Spleen (tissue), 7 donors: ENCODE measurements at regions not wholly inside any gene's neighbourhood (a gene's known extent, or its start where the extent isn't known, plus 50 kb on each side); places are given as distances from the start of the nearest gene placed in this dataset.

ENCODE experiments used
- CTCF ChIP-seq, 11 experiments: fragments of 200-600 bp in 7 of 11; fragments of 450-650 bp in 4 of 11; sonication (generic) in 4 of 11; IDR thresholded peaks in 8 of 11; conservative IDR thresholded peaks in 3 of 11; 1 replicate in 7 of 11; 2 replicates in 4 of 11; pipeline versions ENCODE4 v1.4.0 to v1.8.0; 2016 to 2021; ENCODE audit warnings: antibody characterized with exemption in 11 of 11, inconsistent platforms in 4 of 11, mild to moderate bottlenecking in 1 of 11
- POLR2A ChIP-seq, 3 donors: fragments of 450-650 bp; IDR thresholded peaks; one replicate each; pipeline ENCODE4 v1.5.1; 2017; ENCODE audit warnings: antibody characterized with exemption in 3 of 3, mild to moderate bottlenecking in 1 of 3
- POLR2AphosphoS5 ChIP-seq, 3 donors: sonication (generic); formaldehyde crosslinking; IDR thresholded peaks; one replicate each; pipeline ENCODE4 v1.5.1; 2017; ENCODE audit warnings: antibody characterized with exemption in 3 of 3
- donor health status: DM: no; HTN: no; CAD: no; lungs with moderate emphysema.
- donor health status: DM: no; HTN: no; CAD: no.
- donor health status: DM: no; HTN: no; CAD: no.

- TF ChIP-seq CTCF (IDR thresholded peaks at IDR 0.05 in 8 of 11, conservative IDR thresholded peaks at IDR 0.05 in 3 of 11) (no peak), POLR2A (IDR thresholded peaks at IDR 0.05) (no peak), POLR2AphosphoS5 (IDR thresholded peaks at IDR 0.05) (no peak)
Measured at GRCh38 chr10:113326160-113327111, 226.4 kb upstream of the HABP2 start.
